OCI-LY7 (cell line): ENCODE measurements at regions not wholly inside any gene's neighbourhood (a gene's known extent, or its start where the extent isn't known, plus 50 kb on each side); places are given as distances from the start of the nearest gene placed in this dataset.

Experiments used
- CTCF ChIP-seq: fragments of 200-600 bp; sonication (generic); conservative IDR thresholded peaks from 2 replicates; pipeline ENCODE4 v1.5.1; 2014; ENCODE audit warnings: mild to moderate bottlenecking, antibody characterized with exemption, low read length, moderate library complexity, mixed read lengths
- EZH2phosphoT487 ChIP-seq: fragments of 200-600 bp; sonication (generic); IDR thresholded peaks from 2 replicates; pipeline ENCODE4 v1.6.1; 2018; ENCODE audit warnings: low read depth, borderline replicate concordance, mild to moderate bottlenecking, mixed run types, antibody characterized with exemption, low read length, moderate library complexity, mixed read lengths

GRCh38 chr9:129318121-129319075 is 140.3 kb upstream of the IER5L start:
- no peak for TF ChIP-seq CTCF
- TF ChIP-seq EZH2phosphoT487, result no peak
